NCI-H2227 treated with DMSO at 0.1 percent for 48 hours (cell line): ENCODE measurements at regions not wholly inside any gene's neighbourhood (a gene's known extent, or its start where the extent isn't known, plus 50 kb on each side); places are given as distances from the start of the nearest gene placed in this dataset.
"Not testable (repeated sequence)": the region's sequence is repeated elsewhere in the genome, so short reads cannot be mapped to it uniquely, and the experiment has no call there.

Source experiments
- DNase-seq: peaks from one replicate; lab custom pipeline; 2025; lab: John Stamatoyannopoulos, UW

DNA sequence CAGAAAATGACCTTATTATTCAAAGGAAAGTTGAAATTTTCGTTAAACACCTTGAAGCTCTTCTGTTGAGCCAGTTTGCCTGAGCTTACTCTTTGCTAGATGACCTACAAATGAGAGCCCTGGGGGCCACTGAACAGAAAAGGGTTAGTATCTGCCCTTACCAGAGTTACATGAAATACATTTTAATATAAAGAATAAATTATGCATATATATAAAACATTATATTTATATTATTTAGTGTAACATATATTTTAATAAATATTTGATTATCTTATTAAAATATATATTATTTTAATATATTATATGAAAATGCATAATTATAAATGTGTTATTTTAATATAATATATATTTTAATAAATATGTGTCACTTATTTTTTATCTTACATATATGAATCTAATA lies 628.4 kb upstream of the TPK1 start:
- DNase-seq = no peak

- DNase-seq = no peak
Observed at GRCh38 chr7:145462463-145462862, 626.6 kb upstream of the TPK1 start.

DNA sequence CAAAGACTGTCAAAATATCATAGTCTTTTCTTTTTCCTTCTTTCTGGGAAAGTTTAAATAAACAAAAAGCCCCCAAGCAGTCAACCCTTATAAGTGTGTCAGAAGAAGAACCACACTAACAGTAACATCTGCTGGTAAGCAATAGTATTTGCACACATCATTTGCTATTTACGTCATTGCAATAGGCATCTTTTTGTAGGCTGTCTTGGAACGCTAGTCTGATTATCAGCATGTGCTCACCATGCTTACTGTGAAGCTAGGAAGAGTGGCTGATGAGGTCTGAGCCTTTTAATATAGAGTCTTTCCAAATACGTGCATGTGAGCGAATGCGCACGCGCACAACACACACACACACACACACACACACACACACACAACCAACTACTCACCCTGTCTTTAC lies 599.0 kb upstream of the TPK1 start:
- no peak for DNase-seq

- DNase-seq = no peak
Observed at GRCh38 chr7:145431834-145432233, 596.0 kb upstream of the TPK1 start.

GRCh38 chr7:145418481-145418880 lies 582.6 kb upstream of the TPK1 start:
- DNase-seq = not testable (repeated sequence)

GRCh38 chr7:145411066-145411465 lies 575.2 kb upstream of the TPK1 start:
- DNase-seq = no peak

DNA sequence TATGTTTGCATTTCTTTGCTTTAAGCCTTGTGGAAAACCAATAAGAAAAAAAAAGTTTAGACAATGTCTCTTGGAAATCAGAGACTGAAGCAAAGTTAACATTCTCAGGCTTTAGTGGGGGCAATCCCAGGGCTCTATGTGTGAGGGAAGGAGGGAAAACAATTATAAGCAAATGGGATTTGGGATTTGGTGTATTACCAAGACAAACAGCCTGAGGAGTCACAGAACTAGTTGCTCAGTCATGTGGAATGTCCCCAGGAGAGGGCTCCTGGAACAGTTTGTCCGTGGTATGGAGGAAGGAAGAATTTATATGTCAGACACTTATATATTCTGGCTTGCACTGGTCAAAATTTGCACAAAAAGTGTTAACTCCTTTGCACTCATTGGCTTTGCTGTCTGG lies 562.9 kb upstream of the TPK1 start:
- DNase-seq = no peak

- DNase-seq = no peak
Observed at GRCh38 chr7:145394126-145394525, 558.3 kb upstream of the TPK1 start.

DNA sequence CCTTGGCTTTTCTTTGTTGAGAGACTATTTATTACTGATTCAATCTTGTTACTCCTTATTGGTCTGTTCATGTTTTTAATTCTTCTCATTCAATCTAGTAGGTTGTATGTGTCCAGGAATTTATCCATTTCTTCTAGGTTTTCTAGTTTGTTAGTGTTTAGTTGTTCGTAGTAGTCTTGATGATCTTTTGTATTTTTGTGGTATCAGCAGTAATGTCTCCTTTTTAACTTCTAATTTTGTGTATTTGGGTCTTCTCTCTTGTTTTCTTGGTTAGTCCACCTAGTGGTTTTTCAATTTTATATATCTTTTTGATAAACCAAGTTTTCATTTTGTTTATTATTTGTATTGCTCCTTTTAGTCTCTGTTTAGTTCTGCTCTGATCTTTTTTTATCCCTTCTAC lies 546.9 kb upstream of the TPK1 start:
- DNase-seq = no peak

DNA sequence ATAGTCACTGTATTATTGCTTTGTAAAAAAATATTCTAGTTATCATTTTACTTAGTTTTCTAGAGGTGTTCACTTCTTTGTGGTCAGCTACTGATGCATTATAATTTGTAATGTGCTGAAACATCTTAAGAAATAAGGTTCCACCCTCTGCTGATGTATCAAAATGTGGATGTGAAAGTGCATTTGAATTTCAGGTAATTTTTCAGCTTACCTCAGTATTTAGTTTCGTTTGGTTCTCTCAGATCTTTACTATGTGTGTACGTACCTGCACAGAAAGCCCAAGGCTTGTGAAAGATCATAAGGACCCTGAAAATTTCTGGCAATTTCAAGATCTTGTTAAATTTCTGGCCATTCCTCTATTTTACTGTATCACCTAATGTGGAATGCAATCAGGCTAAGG lies 542.3 kb upstream of the TPK1 start:
- DNase-seq = no peak

DNA sequence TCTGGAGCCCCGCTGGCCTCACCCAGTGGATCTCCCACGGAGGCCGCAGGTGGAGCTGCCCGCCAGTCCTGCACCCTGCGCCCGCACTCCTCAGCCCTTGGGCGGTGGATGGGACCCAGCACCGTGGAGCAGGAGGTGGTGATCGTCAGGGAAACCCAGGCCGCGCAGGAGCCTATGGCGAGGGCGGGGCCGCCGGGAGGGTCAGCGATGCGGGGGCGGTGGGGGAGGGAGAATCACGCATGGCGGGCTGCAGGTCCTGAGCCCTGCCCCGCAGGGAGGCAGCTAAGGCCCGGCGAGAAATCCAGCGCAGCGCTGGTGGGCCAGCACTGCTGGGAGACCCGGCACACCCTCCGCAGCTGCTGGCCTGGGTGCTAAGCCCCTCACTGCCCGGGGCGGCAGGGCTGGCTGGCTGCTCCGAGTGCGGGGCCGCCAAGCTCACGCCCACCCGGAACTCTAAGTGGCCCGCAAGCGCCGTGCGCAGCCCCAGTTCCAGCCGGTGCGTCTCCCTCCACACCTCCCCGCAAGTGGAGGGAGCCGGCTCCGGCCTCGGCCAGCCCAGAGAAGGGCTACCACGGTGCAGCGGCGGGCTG lies 524.8 kb upstream of the TPK1 start:
- no peak for DNase-seq

GRCh38 chr7:145350334-145350733 lies 514.5 kb upstream of the TPK1 start:
- no peak for DNase-seq

- not testable (repeated sequence) for DNase-seq
Observed at GRCh38 chr7:145349452-145349851, 513.6 kb upstream of the TPK1 start.

- no peak for DNase-seq
Observed at GRCh38 chr7:145347271-145347670, 511.4 kb upstream of the TPK1 start.

DNA sequence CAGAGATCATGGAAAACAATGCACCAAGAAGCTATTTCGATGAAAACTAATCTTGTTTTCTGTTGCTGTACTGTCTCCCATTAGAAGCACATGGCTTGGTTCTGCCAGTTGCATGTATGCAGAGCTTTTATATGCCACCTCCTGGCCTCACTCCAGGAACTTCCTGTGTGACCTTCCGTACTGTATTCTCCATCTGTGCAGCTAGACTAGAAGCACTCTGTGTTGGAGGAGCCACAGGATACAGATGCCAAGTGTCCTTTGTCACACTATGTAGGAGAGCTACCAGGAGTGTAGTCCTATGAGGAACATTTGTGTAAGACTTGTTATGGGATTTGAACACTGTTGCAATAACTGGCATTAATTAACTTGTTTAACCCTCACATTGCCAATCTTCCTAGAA lies 503.5 kb upstream of the TPK1 start:
- no peak for DNase-seq

DNA sequence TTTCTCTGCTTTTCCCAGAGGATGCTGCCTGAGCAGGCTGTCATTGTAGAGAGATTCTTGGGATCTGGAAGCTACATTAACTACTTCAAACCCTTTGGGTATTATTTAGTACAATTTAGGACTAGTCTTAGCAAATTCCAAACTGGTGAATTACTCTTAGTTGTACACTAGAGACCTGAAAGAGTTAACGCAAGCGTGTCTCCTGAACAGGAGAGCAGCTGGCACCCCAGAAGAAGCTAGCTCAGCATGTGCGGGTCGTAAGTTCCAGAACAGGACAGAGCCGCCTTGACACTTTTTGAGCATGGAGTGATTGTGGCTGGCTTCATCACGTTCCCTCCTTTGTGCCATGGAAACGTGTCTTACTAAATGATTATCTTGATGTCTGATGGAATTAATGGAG lies 495.7 kb upstream of the TPK1 start:
- DNase-seq = no peak

DNA sequence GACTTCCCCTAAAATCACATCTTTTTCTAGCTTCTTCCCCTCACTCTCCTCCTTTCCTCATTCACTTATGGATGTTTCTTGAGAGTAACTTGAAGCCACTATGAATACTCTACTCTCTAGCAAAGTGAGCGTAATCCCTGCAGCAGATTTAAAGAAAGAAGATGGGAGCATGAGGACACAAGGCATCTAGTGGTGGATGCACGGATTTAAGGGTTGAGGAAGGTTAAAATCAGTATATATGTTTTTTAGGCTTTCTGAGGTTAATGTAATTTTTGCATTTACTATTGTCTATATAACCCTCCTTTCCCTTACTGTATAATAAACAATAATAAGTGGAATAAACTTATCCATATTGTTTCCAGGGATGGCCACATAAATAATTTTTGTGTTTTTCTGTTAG lies 495.2 kb upstream of the TPK1 start:
- no peak for DNase-seq

DNA sequence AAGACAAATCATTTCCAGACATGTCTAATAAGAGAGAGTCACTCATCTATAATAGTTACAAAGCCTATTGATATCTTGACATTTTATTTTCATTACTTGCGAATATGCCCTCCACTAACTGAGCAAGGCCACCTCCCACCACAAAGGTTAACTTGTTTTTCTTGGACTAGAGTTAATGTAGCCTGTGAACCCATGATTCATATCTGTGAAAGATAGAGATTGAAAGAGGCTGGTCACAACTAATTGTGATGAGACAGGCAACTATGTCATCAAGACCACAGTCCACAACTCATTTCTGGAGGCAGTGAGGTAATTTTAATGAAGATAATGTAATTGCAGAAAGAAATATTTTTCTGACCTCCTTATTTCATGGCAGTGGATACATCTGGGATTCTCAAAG lies 491.8 kb upstream of the TPK1 start:
- DNase-seq = no peak

DNA sequence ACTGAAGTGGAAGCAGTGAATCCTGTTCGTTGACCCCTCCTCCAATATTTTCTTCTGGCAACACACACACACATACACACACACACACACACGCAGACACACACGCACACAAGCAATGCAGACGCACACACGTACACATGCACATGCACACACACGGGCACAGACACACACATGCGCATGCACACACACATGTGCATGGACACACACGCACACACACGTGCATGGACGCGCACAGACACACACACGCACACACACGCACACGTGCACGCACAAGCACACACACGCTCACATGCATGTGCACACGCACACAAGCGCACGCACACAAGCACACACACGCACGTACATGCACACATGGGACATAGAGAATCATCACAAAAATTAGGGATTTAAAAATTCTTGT lies 488.2 kb upstream of the TPK1 start:
- no peak for DNase-seq

- DNase-seq = no peak
Observed at GRCh38 chr7:145313551-145313950, 477.7 kb upstream of the TPK1 start.

DNA sequence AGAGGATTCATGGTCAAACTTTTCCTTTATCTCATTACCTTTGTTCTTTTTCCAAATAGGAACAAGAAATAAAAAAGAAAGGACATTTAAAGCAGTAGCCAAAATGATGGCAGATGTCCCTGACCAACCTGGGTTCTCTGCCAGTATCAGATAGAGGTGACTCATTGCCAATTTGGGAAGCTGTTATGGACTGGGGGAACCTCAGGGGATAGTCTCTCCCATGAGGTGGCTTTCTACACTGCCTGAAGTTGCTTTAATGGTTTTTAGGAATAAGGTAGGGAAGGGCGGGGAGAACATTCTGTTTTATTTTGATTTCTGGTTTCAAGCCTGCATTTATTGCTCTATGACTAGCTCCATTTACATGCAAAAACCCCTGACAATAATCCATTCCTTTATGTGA lies 457.9 kb upstream of the TPK1 start:
- no peak for DNase-seq

DNA sequence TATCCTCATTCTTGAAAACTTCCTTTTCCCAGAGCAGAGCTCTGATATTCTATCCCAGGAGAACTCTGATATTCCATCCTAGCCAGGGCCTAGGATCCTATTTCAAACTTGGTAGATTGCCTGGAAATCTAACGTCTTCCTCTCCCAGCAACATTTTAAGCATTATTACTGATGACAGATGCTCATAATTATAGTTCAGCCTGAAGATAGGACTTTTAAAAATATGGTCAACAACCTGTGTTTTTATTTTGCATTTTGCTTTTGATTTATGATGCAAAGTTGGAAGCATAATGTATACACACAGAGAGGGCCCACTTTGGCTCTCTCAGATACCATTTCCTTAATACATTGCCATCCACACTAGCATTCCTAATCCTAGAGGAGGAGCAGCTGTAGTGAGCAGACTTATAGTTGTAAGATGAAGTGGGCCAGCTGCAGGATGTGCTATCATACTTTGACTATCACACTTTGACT lies 457.4 kb upstream of the TPK1 start:
- DNase-seq = no peak

GRCh38 chr7:145289384-145289783 lies 453.5 kb upstream of the TPK1 start:
- no peak for DNase-seq

DNA sequence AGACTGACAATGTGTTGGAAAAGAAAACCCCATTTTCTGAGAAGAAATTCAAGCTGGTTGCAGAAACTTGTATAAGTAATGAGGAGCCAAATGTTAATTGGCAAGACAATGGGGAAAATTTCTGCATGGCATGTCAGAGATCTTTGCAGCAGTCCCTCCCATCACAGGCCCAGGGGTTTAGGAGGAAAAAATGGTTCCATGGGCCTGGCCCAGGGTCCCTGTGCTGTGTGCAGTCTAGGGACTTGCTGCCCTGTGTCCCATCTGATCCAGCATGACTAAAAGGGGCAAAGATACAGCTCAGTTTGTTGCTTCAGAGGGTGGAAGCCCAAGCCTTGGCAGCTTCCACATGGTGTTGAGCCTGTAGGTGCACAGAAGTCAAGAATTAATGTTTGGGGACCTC lies 440.3 kb upstream of the TPK1 start:
- DNase-seq = no peak
